Activated CD8-positive, alpha-beta T cell treated with anti-CD3 and anti-CD28 coated beads for 36 hours (primary cell): ENCODE measurements at regions not wholly inside any gene's neighbourhood (a gene's known extent, or its start where the extent isn't known, plus 50 kb on each side); places are given as distances from the start of the nearest gene placed in this dataset.

Source experiments
- ATAC-seq: fragments of 200-7000 bp; cut with Tn5 transposase; one replicate; pipeline ENCODE4 v1.10.0; 2021; ENCODE audit warnings: mild to moderate bottlenecking, moderate library complexity
- CTCF ChIA-PET: fragments of 350-600 bp; sonication (Branson Sonifier 250); formaldehyde crosslinking; loops from one replicate; lab custom pipeline; 2021; ENCODE audit warnings: antibody characterized with exemption; lab: Charles Lee
- POLR2A ChIA-PET: fragments of 350-600 bp; sonication (Branson Sonifier 250); formaldehyde crosslinking; loops from one replicate; lab custom pipeline; 2021; ENCODE audit warnings: antibody characterized with exemption; lab: Charles Lee
- DNase-seq: peaks from one replicate; pipeline ENCODE4 v3.0.0-alpha.2; 2020
- H3K27ac Mint-ChIP-seq: one replicate; pipeline ENCODE4 v1.8.0; 2021; ENCODE audit warnings: mild to moderate bottlenecking, mixed read lengths
- H3K27me3 Mint-ChIP-seq: one replicate; pipeline ENCODE4 v1.8.0; 2021; ENCODE audit warnings: mixed read lengths
- H3K36me3 Mint-ChIP-seq: one replicate; pipeline ENCODE4 v1.8.0; 2021; ENCODE audit warnings: low read depth, mixed read lengths
- H3K4me1 Mint-ChIP-seq: one replicate; pipeline ENCODE4 v1.8.0; 2021; ENCODE audit warnings: low read depth, mixed read lengths
- H3K4me3 Mint-ChIP-seq: one replicate; pipeline ENCODE4 v1.8.0; 2021; ENCODE audit warnings: mild to moderate bottlenecking, moderate library complexity, mixed read lengths
- H3K9me3 Mint-ChIP-seq: one replicate; pipeline ENCODE4 v1.8.0; 2021; ENCODE audit warnings: mixed read lengths
- CTCF ChIP-seq: fragments of 200-600 bp; IDR thresholded peaks from one replicate; pipeline ENCODE4 v1.8.0; 2022; ENCODE audit warnings: antibody characterized with exemption, mild to moderate bottlenecking
- intact Hi-C: fragments of 100-400 bp; cut with micrococcal nuclease; formaldehyde crosslinking; loops from one replicate; pipeline ENCODE4 v1.10.0; 2022

- no peak for TF ChIP-seq CTCF
- Mint-ChIP-seq H3K4me1 (no peaks in the 10 kb centered on the region), H3K4me3 (no peak overlapping the region), H3K9me3 (peaks cover 30% of the 10 kb centered on the region), H3K27ac (no peak overlapping the region), H3K27me3 (no peaks in the 10 kb centered on the region), H3K36me3 (peaks cover 9% of the 10 kb centered on the region)
- POLR2A ChIA-PET: no interaction called here
- CTCF ChIA-PET: no interaction called here
- no peak for ATAC-seq
- intact Hi-C loops: no loop called here
- no peak for DNase-seq
These were observed 90.4 kb upstream of the PEG3 start for GRCh38 chr19:56930647-56931535.

GRCh38 chr19:56933014-56933705 lies 92.6 kb upstream of the PEG3 start:
- Mint-ChIP-seq H3K27me3 (no peaks in the 10 kb centered on the region), H3K9me3 (peaks cover 32% of the 10 kb centered on the region), H3K36me3 (peaks cover 3% of the 10 kb centered on the region), H3K4me3 (no peak overlapping the region), H3K27ac (no peak overlapping the region), H3K4me1 (no peaks in the 10 kb centered on the region)
- TF ChIP-seq CTCF: no peak
- POLR2A ChIA-PET: no interaction called here
- CTCF ChIA-PET: no interaction called here
- intact Hi-C loops: no loop called here
- DNase-seq: no peak
- no peak for ATAC-seq

GRCh38 chr19:56934438-56935090 lies 94.0 kb upstream of the PEG3 start:
- Mint-ChIP-seq H3K27me3 (no peaks in the 10 kb centered on the region), H3K9me3 (peaks cover 33% of the 10 kb centered on the region), H3K36me3 (peaks cover 3% of the 10 kb centered on the region), H3K27ac (no peak overlapping the region), H3K4me3 (no peak overlapping the region), H3K4me1 (no peaks in the 10 kb centered on the region)
- ATAC-seq: no peak
- DNase-seq: no peak
- intact Hi-C loops: no loop called here
- TF ChIP-seq CTCF: no peak
- ChIA-PET CTCF (no interaction called here), POLR2A (interaction anchor here (0.7 kb wide), 1 partner anchor 1036 kb away, joined by 3 read pairs; no protein-coding TSS in a partner anchor)

- TF ChIP-seq CTCF: no peak
These were observed 99.4 kb upstream of the PEG3 start for GRCh38 chr19:56939951-56940350.

More at GRCh38 chr19:56939951-56940350, 99.4 kb upstream of the PEG3 start:
- ChIA-PET POLR2A (no interaction called here), CTCF (no interaction called here)
- ATAC-seq (no peak), DNase-seq (no peak)
- intact Hi-C loops: no loop called here
- H3K27ac Mint-ChIP-seq: no peak overlapping the region
- no peaks in the 10 kb centered on the region for H3K27me3 Mint-ChIP-seq
- H3K4me3 Mint-ChIP-seq: no peak overlapping the region
- peaks cover 2% of the 10 kb centered on the region for H3K36me3 Mint-ChIP-seq
- no peaks in the 10 kb centered on the region for H3K4me1 Mint-ChIP-seq
- peaks cover 27% of the 10 kb centered on the region for H3K9me3 Mint-ChIP-seq
